GM13977 (cell line): ENCODE measurements at regions not wholly inside any gene's neighbourhood (a gene's known extent, or its start where the extent isn't known, plus 50 kb on each side); places are given as distances from the start of the nearest gene placed in this dataset.

Experiments used
- DNase-seq: peaks from one replicate; pipeline ENCODE4 v3.0.0; 2012; ENCODE audit warnings: low spot score
- in situ Hi-C: fragments of 300-500 bp; cut with MboI; formaldehyde crosslinking; loops from one replicate; pipeline ENCODE4 v1.12.0; 2022; ENCODE audit warnings: low sequenced_read_pairs, low pct_unique_long_range_greater_than_20kb, mixed read lengths, inconsistent platforms; ENCODE audit not compliant: unreplicated experiment
- TF ChIP-seq, protein P1 (sequence below): IDR thresholded peaks from 2 replicates; pipeline ENCODE4 v1.5.1; 2012; ENCODE audit warnings: mild to moderate bottlenecking, control low read depth; ENCODE audit not compliant: insufficient read depth; ENCODE audit errors: extremely low read depth, missing control alignments

DNA sequence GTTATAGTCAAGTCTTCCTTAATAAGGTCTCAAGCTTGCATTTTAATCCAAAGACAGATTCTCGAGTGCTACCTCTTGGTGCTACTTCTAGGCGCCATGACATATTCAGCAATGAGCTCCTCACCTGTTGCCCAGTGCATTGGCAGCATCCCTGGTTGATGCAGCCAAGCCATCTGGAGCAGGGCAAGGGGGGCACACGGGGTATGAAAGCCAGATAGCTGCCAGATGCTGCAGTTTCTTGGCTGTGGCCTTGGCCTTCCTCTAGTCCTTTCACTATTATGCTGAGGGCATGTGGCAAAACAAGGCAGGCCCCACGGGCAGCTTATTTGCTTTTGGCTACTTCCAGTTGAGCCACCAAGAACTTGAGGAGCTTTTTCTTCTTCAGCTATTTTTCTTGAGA, 168.6 kb upstream of the PGRMC2 start:
- in situ Hi-C loops: no loop called here
- DNase-seq: no peak
- TF ChIP-seq, protein P1, sequence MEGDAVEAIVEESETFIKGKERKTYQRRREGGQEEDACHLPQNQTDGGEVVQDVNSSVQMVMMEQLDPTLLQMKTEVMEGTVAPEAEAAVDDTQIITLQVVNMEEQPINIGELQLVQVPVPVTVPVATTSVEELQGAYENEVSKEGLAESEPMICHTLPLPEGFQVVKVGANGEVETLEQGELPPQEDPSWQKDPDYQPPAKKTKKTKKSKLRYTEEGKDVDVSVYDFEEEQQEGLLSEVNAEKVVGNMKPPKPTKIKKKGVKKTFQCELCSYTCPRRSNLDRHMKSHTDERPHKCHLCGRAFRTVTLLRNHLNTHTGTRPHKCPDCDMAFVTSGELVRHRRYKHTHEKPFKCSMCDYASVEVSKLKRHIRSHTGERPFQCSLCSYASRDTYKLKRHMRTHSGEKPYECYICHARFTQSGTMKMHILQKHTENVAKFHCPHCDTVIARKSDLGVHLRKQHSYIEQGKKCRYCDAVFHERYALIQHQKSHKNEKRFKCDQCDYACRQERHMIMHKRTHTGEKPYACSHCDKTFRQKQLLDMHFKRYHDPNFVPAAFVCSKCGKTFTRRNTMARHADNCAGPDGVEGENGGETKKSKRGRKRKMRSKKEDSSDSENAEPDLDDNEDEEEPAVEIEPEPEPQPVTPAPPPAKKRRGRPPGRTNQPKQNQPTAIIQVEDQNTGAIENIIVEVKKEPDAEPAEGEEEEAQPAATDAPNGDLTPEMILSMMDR: no peak

DNA sequence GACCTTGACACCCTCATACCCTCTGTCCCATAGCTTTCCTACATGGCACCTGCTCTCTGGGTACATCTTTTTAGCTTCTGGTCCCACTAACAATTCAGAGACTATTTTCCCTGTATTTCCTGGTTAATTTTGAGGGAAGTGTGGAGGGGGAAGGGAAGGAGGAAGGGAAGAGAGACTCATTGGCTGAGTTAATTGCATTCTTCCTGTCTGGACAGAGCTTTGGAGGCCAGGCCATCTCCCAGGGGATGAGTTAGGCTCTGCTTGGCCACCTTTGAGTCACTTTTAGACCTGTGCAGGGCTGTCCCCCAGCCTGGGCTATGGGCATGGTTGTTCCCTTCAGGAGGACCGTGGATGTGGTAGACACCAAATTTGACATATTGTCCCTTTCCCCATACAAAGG, 167.9 kb upstream of the PGRMC2 start:
- in situ Hi-C loops: no loop called here
- no peak for DNase-seq
- TF ChIP-seq, protein P1: no peak

DNA sequence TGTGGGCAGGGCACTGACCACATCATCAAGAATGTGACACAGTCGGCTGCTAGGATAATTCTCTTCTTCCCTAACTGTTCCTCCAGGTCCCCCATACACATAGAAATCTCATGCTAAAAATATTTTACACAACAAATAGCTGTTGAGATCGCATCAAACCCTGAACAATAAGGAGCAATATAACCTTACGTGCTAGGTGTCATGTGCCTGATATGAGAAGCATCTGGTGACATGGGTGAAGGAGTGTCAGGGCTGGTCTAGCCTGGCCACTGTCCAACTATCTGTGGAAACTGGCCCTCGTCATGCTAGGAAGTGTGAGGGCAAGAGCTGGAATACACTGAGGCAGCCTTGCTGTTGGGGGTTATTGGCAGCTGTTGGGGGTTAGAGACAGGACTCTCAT, 167.3 kb upstream of the PGRMC2 start:
- in situ Hi-C loops: no loop called here
- DNase-seq: no peak
- TF ChIP-seq, protein P1: no peak

DNA sequence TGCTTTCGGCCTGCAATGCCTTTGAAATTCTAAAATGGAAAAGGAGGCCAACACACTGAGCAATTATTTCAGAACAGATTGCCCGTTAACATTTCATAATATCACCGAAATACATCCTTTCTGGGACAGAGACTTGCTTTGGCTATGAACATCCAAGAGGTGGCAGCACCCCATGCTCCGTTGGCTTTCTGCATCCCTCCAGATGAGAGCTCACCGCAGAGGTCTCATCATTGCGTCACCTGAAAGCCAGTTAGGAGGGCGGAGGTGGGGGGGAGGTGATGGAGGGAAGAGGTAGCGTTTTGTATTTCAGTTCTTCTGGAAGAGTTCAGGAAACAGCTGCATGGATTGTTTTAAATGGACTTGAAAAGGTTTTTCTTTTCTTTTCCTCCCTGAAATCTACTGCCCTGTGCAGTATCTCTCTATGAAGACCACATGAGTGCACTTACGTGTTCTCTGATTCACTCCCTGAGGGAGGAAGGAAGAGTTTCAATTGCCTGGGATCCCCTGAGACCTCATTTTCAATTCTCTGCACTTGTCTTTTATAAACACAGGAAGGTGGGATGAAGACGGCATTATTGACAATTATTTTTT, 166.8 kb upstream of the PGRMC2 start:
- peak; percentile 77 for DNase-seq
- TF ChIP-seq, protein P1: peak; percentile 78
- in situ Hi-C loops: no loop called here

DNA sequence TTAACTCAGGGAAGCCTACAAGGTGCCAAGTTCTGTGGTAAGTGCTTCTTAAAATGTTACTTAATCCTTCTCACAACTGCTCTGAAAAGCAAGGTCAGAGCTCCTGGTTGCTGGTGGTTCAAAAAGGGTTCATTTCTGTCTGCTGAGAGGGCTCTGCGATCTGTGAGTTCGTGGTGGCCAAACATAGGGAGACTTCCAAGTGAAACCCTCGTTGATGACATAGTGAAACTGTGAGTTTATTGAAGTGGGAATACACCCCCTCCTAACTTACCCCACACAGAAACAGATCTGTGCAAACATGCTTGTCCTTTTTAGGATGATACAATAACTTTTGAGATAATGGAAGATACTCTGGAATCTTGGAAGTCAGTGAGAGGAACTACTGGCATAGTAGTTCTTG, 164.8 kb upstream of the PGRMC2 start:
- DNase-seq: no peak
- in situ Hi-C loops: no loop called here
- TF ChIP-seq, protein P1: no peak

DNA sequence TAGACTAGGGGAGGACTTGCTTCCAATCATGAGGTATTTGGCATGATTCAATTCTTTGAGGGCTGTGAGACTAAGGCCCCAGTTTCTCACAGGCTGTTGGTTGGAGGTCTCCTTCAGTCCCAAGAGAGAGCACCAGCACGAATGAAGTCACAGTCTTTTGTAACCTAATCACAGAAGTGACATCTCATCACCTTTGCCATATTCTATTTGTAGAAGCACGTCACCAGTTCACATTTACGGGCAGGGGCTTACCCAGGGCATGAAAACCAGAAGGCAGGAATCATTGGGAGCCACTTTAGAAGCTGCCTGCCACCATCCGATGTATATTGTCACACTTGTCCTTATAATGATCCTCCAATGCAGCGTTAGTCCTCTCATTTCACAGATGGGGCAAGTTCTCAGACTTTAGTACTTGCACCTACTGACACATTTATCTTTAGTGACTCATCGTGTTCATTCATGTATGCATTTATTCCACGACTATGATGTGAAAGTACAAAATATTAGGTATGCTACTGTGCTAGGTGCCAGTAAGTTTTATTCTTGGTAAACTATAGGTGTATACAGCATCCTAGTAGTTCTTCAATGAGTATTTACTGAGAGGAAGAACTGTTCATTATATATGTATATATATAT, 163.8 kb upstream of the PGRMC2 start:
- in situ Hi-C loops: no loop called here
- no peak for DNase-seq
- TF ChIP-seq, protein P1: no peak
